H1 (cell line): ENCODE measurements at regions not wholly inside any gene's neighbourhood (a gene's known extent, or its start where the extent isn't known, plus 50 kb on each side); places are given as distances from the start of the nearest gene placed in this dataset.

ENCODE experiments used
- CTCF ChIA-PET: fragments of 300-600 bp; sonication (Branson Sonifier 250); formaldehyde crosslinking; loops from one replicate; lab custom pipeline; 2021; ENCODE audit not compliant: partially characterized antibody; lab: Charles Lee
- POLR2A ChIA-PET: fragments of 300-600 bp; sonication (Branson Sonifier 250); formaldehyde crosslinking; loops from one replicate; lab custom pipeline; 2021; ENCODE audit warnings: inconsistent platforms; ENCODE audit not compliant: partially characterized antibody; lab: Charles Lee
- DNase-seq, 2 experiments: peaks; one replicate each; pipeline versions ENCODE4 v3.0.0 to v3.0.0-alpha.2; 2010 to 2022; ENCODE audit warnings: low spot score in 2 of 2, low read depth in 1 of 2, mixed read lengths in 1 of 2
- FAIRE-seq: peaks from 2 replicates; lab custom pipeline; 2011; peaks lifted over from hg19 to GRCh38; lab: Jason Lieb, UNC
- H2AFZ ChIP-seq: 2 replicates; pipeline ENCODE4 v1.8.1; 2012; ENCODE audit warnings: low read length, inconsistent platforms
- H2AK5ac ChIP-seq: 2 replicates; pipeline ENCODE4 v1.6.1; 2013; ENCODE audit warnings: low read depth, low read length
- H2BK120ac ChIP-seq: replicated peaks from 2 replicates; pipeline ENCODE3; 2013; ENCODE audit warnings: low read depth, low read length, inconsistent platforms
- H2BK12ac ChIP-seq: 2 replicates; pipeline ENCODE4 v1.6.1; 2013; ENCODE audit warnings: low read depth, low read length
- H2BK15ac ChIP-seq: 2 replicates; pipeline ENCODE4 v1.6.1; 2013; ENCODE audit warnings: low read length
- H2BK20ac ChIP-seq: 2 replicates; pipeline ENCODE4 v1.6.1; 2013; ENCODE audit warnings: low read length
- H2BK5ac ChIP-seq: 2 replicates; pipeline ENCODE4 v1.6.1; 2013; ENCODE audit warnings: low read depth, low read length
- H3K14ac ChIP-seq: 2 replicates; pipeline ENCODE4 v1.6.1; 2013; ENCODE audit warnings: inconsistent platforms; ENCODE audit not compliant: insufficient read length
- H3K18ac ChIP-seq: 2 replicates; pipeline ENCODE4 v1.6.1; 2013; ENCODE audit warnings: low read length; ENCODE audit errors: extremely low read depth
- H3K23ac ChIP-seq: 2 replicates; pipeline ENCODE4 v1.6.1; 2013; ENCODE audit warnings: inconsistent platforms; ENCODE audit not compliant: insufficient read length
- H3K23me2 ChIP-seq: 2 replicates; pipeline ENCODE4 v1.6.1; 2013; ENCODE audit warnings: low read depth, low read length
- H3K27ac ChIP-seq: 2 replicates; pipeline ENCODE4 v1.6.1; 2011; ENCODE audit warnings: low read depth, low read length, inconsistent platforms
- H3K27me3 ChIP-seq, 4 experiments: replicated peaks in 1 of 4; 1 replicate in 1 of 4; 2 replicates in 3 of 4; pipeline versions ENCODE4 v1.6.1 to v1.8.1; 2011 to 2013; ENCODE audit warnings: low read length in 3 of 4, mild to moderate bottlenecking in 3 of 4, inconsistent platforms in 2 of 4, mixed read lengths in 2 of 4, moderate library complexity in 1 of 4; ENCODE audit not compliant: control insufficient read depth in 3 of 4, insufficient read depth in 3 of 4; ENCODE audit errors: extremely low read depth in 1 of 4
- H3K36me3 ChIP-seq, 4 experiments: 2 replicates each; pipeline versions ENCODE4 v1.6.1 to v1.8.1; 2011 to 2013; ENCODE audit warnings: mild to moderate bottlenecking in 4 of 4, low read length in 3 of 4, moderate library complexity in 2 of 4, control low read depth in 1 of 4, inconsistent platforms in 1 of 4; ENCODE audit not compliant: insufficient read depth in 4 of 4, control insufficient read depth in 2 of 4
- H3K4ac ChIP-seq: replicated peaks from 2 replicates; pipeline ENCODE3; 2013; ENCODE audit warnings: low read length, low read depth, mixed read lengths, inconsistent platforms; ENCODE audit not compliant: insufficient read length
- H3K4me1 ChIP-seq, 4 experiments: replicated peaks in 1 of 4; 1 replicate in 1 of 4; 2 replicates in 3 of 4; pipeline versions ENCODE4 v1.6.1 to v1.8.1; 2011 to 2013; ENCODE audit warnings: low read length in 3 of 4, inconsistent platforms in 2 of 4, mixed read lengths in 1 of 4; ENCODE audit not compliant: insufficient read depth in 4 of 4, control insufficient read depth in 3 of 4
- H3K4me2 ChIP-seq, 2 experiments: 2 replicates each; pipeline versions ENCODE4 v1.6.1 to v1.8.1; 2011 to 2013; ENCODE audit warnings: low read depth in 2 of 2, low read length in 2 of 2, control low read depth in 1 of 2, inconsistent platforms in 1 of 2, mild to moderate bottlenecking in 1 of 2; ENCODE audit not compliant: insufficient read depth in 1 of 2
- H3K4me3 ChIP-seq, 4 experiments: fragments of 200-600, 300-600 bp in 1 of 4; sonication (generic), shearing (Covaris generic), sonication (Bioruptor Twin) in 1 of 4; 2 replicates each; pipeline versions ENCODE4 v1.5.1 to v1.8.1; 2011 to 2016; ENCODE audit warnings: low read length in 4 of 4, low read depth in 3 of 4, control low read depth in 2 of 4, inconsistent platforms in 2 of 4, mild to moderate bottlenecking in 2 of 4, mixed read lengths in 1 of 4, moderate library complexity in 1 of 4; ENCODE audit not compliant: insufficient read depth in 2 of 4; ENCODE audit errors: extremely low read depth in 1 of 4
- H3K56ac ChIP-seq: replicated peaks from 2 replicates; pipeline ENCODE3; 2013; ENCODE audit warnings: low read depth, mild to moderate bottlenecking, mixed read lengths, low read length, inconsistent platforms; ENCODE audit not compliant: insufficient read length
- H3K79me1 ChIP-seq: 2 replicates; pipeline ENCODE4 v1.6.1; 2013; ENCODE audit warnings: low read depth, low read length, control low read depth
- H3K79me2 ChIP-seq, 2 experiments: 2 replicates each; pipeline versions ENCODE4 v1.6.1 to v1.8.1; 2012 to 2013; ENCODE audit warnings: low read length in 2 of 2, mild to moderate bottlenecking in 2 of 2, inconsistent platforms in 1 of 2; ENCODE audit not compliant: insufficient read depth in 2 of 2, control insufficient read depth in 1 of 2
- H3K9ac ChIP-seq, 4 experiments: replicated peaks in 1 of 4; 1 replicate in 1 of 4; 2 replicates in 3 of 4; pipeline versions ENCODE4 v1.6.1 to v1.8.1; 2011 to 2013; ENCODE audit warnings: low read depth in 3 of 4, low read length in 3 of 4, control low read depth in 2 of 4, mild to moderate bottlenecking in 2 of 4, moderate library complexity in 2 of 4, inconsistent platforms in 1 of 4; ENCODE audit errors: extremely low read depth in 1 of 4
- H3K9me3 ChIP-seq, 2 experiments: 2 replicates each; pipeline versions ENCODE4 v1.6.1 to v1.8.1; 2012 to 2013; ENCODE audit warnings: mild to moderate bottlenecking in 2 of 2, moderate library complexity in 2 of 2, control low read depth in 1 of 2, inconsistent platforms in 1 of 2, low read depth in 1 of 2, low read length in 1 of 2, mixed read lengths in 1 of 2; ENCODE audit not compliant: insufficient read depth in 2 of 2
- H4K20me1 ChIP-seq, 2 experiments: replicated peaks in 1 of 2; 2 replicates each; pipeline versions ENCODE3 to v1.8.1; 2011 to 2013; ENCODE audit warnings: inconsistent platforms in 2 of 2, low read length in 2 of 2, mild to moderate bottlenecking in 1 of 2; ENCODE audit not compliant: insufficient read depth in 2 of 2, control insufficient read depth in 1 of 2
- H4K5ac ChIP-seq: 2 replicates; pipeline ENCODE4 v1.6.1; 2013; ENCODE audit warnings: low read length, low read depth, mixed read lengths, inconsistent platforms; ENCODE audit not compliant: insufficient read length
- H4K8ac ChIP-seq: 2 replicates; pipeline ENCODE4 v1.8.0; 2013; ENCODE audit warnings: mild to moderate bottlenecking, moderate library complexity, low read length, inconsistent platforms; ENCODE audit not compliant: insufficient read depth; ENCODE audit errors: extremely low read depth
- H4K91ac ChIP-seq: replicated peaks from 2 replicates; pipeline ENCODE3; 2013; ENCODE audit warnings: low read length, mixed read lengths, inconsistent platforms; ENCODE audit not compliant: insufficient read length
- KDM5A ChIP-seq: fragments of 200-600 bp; IDR thresholded peaks from 2 replicates; pipeline ENCODE4 v1.7.1; 2012; ENCODE audit warnings: mild to moderate bottlenecking, low read length, inconsistent platforms, mixed read lengths
- RBBP5 ChIP-seq: IDR thresholded peaks from 2 replicates; pipeline ENCODE4 v1.7.1; 2012; ENCODE audit warnings: low read depth, mild to moderate bottlenecking, inconsistent platforms, low read length, moderate library complexity, borderline replicate concordance
- WGBS, 2 experiments: shearing (Covaris generic) in 1 of 2; methylation state at CpG; one replicate each; pipeline versions ENCODE4 v1.1.6 to v1.1.7; 2013 to 2015; ENCODE audit warnings: low lambda C conversion rate in 2 of 2, mixed read lengths in 2 of 2, inconsistent platforms in 1 of 2, low coverage in 1 of 2, missing lambda C conversion rate in 1 of 2; ENCODE audit not compliant: insufficient replicate concordance in 2 of 2, insufficient coverage in 1 of 2, insufficient read length in 1 of 2; ENCODE audit errors: extremely low coverage in 1 of 2, missing lambda C conversion rate in 1 of 2; 5-methylcytosine and 5-hydroxymethylcytosine counted together

GRCh38 chr10:121042342-121042741 lies 191.2 kb downstream of the WDR11 start:
- H3K27ac ChIP-seq: no peak overlapping the region
- no peak overlapping the region for H3K23ac ChIP-seq
- H3K56ac ChIP-seq: no peak overlapping the region
- no peak overlapping the region for H2BK20ac ChIP-seq
- H3K4me3 ChIP-seq: no peak overlapping the region
- 88% methylated on average over 3 of the region's 3 CpGs; no CpG with 5 or more reads in 1 of the 2 experiments for WGBS, 2 experiments
- no peaks in the 10 kb centered on the region for H3K79me1 ChIP-seq
- POLR2A ChIA-PET: interaction anchor here (0.5 kb wide), 1 partner anchor 171 kb away, joined by 3 read pairs; no protein-coding TSS in a partner anchor
- CTCF ChIA-PET: interaction anchor here (1.1 to 1.5 kb wide), 3 partner anchors 10 to 30 kb away, joined by 3 read pairs; no protein-coding TSS in a partner anchor
- H3K4me2 ChIP-seq: no peak overlapping the region
- TF ChIP-seq KDM5A: no peak
- no peak for TF ChIP-seq RBBP5
- H2BK12ac ChIP-seq: no peak overlapping the region
- no peaks in the 10 kb centered on the region for H3K79me2 ChIP-seq
- H4K8ac ChIP-seq: no peak overlapping the region
- no peak overlapping the region for H3K9ac ChIP-seq
- no peak overlapping the region for H2BK5ac ChIP-seq
- H3K4ac ChIP-seq: no peak overlapping the region
- H4K5ac ChIP-seq: no peak overlapping the region
- no peak overlapping the region for H2AFZ ChIP-seq
- no peak for DNase-seq
- no peak overlapping the region for H3K14ac ChIP-seq
- H3K27me3 ChIP-seq: no peaks in the 10 kb centered on the region
- H2BK15ac ChIP-seq: no peak overlapping the region
- no peaks in the 10 kb centered on the region for H3K4me1 ChIP-seq
- H3K18ac ChIP-seq: no peak overlapping the region
- H3K23me2 ChIP-seq: no peaks in the 10 kb centered on the region
- no peaks in the 10 kb centered on the region for H3K9me3 ChIP-seq
- H2AK5ac ChIP-seq: no peak overlapping the region
- FAIRE-seq: no peak
- no peaks in the 10 kb centered on the region for H3K36me3 ChIP-seq
- H2BK120ac ChIP-seq: no peak overlapping the region
- H4K91ac ChIP-seq: no peak overlapping the region
- no peaks in the 10 kb centered on the region for H4K20me1 ChIP-seq
